Stomach (tissue), 8 donors: ENCODE measurements at regions not wholly inside any gene's neighbourhood (a gene's known extent, or its start where the extent isn't known, plus 50 kb on each side); places are given as distances from the start of the nearest gene placed in this dataset.

Experiments
- DNase-seq, 2 donors: peaks; one replicate each; pipeline versions ENCODE4 v3.0.0 to v3.0.0-alpha.2; 2013 to 2019
- H3K27ac ChIP-seq, 5 donors: fragments of 200-600 bp in 4 of 5; sonication (generic) in 4 of 5; one replicate each; pipeline ENCODE4 v1.5.1; 2013 to 2019; ENCODE audit warnings: mild to moderate bottlenecking in 1 of 5, moderate library complexity in 1 of 5
- H3K27me3 ChIP-seq, 3 donors: fragments of 200-600 bp; sonication (generic); one replicate each; pipeline ENCODE4 v1.5.1; 2017 to 2019; ENCODE audit warnings: mixed run types in 1 of 3
- H3K36me3 ChIP-seq, 4 donors: fragments of 200-600 bp; sonication (generic); 1 replicate in 3 of 4; 2 replicates in 1 of 4; pipeline ENCODE4 v1.5.1; 2016 to 2019
- H3K4me1 ChIP-seq, 4 donors: fragments of 200-600 bp; sonication (generic); one replicate each; pipeline ENCODE4 v1.5.1; 2016 to 2019
- H3K4me3 ChIP-seq, 4 donors: fragments of 200-600 bp; sonication (generic) in 3 of 4; one replicate each; pipeline ENCODE4 v1.5.1; 2016 to 2019; ENCODE audit warnings: mild to moderate bottlenecking in 1 of 4
- H3K9me3 ChIP-seq, 4 donors: fragments of 200-600 bp; sonication (generic); one replicate each; pipeline ENCODE4 v1.5.1; 2016 to 2019
- EP300 ChIP-seq: sonication (generic); formaldehyde crosslinking; IDR thresholded peaks from one replicate; pipeline ENCODE4 v1.6.1; 2017; ENCODE audit warnings: antibody characterized with exemption
- POLR2A ChIP-seq, 4 donors: fragments of 450-650 bp; IDR thresholded peaks; one replicate each; pipeline ENCODE4 v1.6.1; 2016; ENCODE audit warnings: antibody characterized with exemption in 4 of 4, control low read depth in 2 of 4, mild to moderate bottlenecking in 1 of 4, moderate library complexity in 1 of 4
- POLR2AphosphoS5 ChIP-seq, 3 donors: sonication (generic); formaldehyde crosslinking; IDR thresholded peaks; one replicate each; pipeline ENCODE4 v1.6.1; 2016; ENCODE audit warnings: antibody characterized with exemption in 3 of 3
- WGBS, 5 donors: extraction: QIAGEN DNeasy Blood & Tissue Kit in 3 of 5; methylation state at CpG; one replicate each; pipeline versions ENCODE4 v1.1.5 to v1.1.7; 2013 to 2018; 5-methylcytosine and 5-hydroxymethylcytosine counted together
- intact Hi-C: fragments of 100-400 bp; cut with DNase I; formaldehyde crosslinking; loops from one replicate; pipeline ENCODE4 v1.15.1; 2023; ENCODE audit warnings: low total_unique reads
- TF ChIP-seq, protein P1 (sequence below), 7 experiments: fragments of 450-650 bp in 4 of 7; fragments of 200-600 bp in 3 of 7; sonication (generic) in 3 of 7; IDR thresholded peaks; one replicate each; pipeline ENCODE4 v1.5.1; 2016 to 2019; ENCODE audit warnings: antibody characterized with exemption in 7 of 7, control low read depth in 2 of 7, mild to moderate bottlenecking in 1 of 7
- donor health status: healthy with polysubstance abuse.
- donor health status: Bipolar disorder and iron deficiency.
- donor health status: healthy.

DNA sequence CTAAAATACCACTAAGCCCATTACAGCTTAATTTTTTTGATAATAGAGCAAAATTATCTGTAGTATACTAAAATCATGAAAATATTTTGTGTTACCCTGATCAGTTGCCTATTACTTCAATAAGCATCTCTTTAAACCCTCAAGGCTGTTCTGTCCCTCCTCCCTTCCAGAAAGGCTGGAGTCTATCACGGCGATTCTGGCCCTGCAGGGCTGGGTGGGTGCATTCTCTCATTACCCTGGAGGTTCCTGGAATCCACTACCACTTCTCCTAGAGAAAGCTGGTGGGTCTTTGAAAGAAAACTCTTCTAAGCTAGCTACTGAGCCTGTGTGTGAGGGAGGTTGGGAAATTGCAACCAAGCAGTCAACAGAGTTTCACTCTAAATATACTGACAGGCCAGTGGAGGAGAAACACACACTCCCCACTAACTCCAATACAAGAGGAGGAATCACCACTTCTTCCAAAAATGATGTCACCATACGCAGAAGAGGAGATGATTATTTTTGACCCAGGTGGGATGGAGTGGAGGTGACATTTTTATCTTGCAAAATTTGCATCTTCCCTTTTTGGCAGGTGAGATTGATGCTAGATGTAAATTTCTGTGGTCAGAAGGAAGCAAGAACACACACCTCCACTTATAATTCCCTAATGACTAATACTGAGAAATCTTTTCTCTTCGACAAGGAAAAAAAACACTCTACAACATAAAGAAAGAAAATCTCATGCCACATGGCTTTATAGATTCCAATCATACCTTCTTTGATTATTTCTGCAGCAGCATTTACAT lies 182.3 kb upstream of the PHACTR1 start:
- Histone ChIP-seq H3K27me3 (no peaks in the 10 kb centered on the region), H3K4me1 (peaks cover 0 to 7% (median 0%) of the 10 kb centered on the region in 4 donors), H3K27ac (no peak overlapping the region), H3K4me3 (no peak overlapping the region), H3K36me3 (no peaks in the 10 kb centered on the region), H3K9me3 (no peaks in the 10 kb centered on the region)
- intact Hi-C loops, result no loop called here
- TF ChIP-seq POLR2A (IDR thresholded peaks at IDR 0.05), result no peak
- TF ChIP-seq, protein P1, sequence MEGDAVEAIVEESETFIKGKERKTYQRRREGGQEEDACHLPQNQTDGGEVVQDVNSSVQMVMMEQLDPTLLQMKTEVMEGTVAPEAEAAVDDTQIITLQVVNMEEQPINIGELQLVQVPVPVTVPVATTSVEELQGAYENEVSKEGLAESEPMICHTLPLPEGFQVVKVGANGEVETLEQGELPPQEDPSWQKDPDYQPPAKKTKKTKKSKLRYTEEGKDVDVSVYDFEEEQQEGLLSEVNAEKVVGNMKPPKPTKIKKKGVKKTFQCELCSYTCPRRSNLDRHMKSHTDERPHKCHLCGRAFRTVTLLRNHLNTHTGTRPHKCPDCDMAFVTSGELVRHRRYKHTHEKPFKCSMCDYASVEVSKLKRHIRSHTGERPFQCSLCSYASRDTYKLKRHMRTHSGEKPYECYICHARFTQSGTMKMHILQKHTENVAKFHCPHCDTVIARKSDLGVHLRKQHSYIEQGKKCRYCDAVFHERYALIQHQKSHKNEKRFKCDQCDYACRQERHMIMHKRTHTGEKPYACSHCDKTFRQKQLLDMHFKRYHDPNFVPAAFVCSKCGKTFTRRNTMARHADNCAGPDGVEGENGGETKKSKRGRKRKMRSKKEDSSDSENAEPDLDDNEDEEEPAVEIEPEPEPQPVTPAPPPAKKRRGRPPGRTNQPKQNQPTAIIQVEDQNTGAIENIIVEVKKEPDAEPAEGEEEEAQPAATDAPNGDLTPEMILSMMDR (IDR thresholded peaks at IDR 0.05), result no peak
- no peak for TF ChIP-seq POLR2AphosphoS5 (IDR thresholded peaks at IDR 0.05)
- 80 to 92% (median 86%) methylated on average over 4 of the region's 4 CpGs for WGBS, 5 donors
- no peak for DNase-seq

DNA sequence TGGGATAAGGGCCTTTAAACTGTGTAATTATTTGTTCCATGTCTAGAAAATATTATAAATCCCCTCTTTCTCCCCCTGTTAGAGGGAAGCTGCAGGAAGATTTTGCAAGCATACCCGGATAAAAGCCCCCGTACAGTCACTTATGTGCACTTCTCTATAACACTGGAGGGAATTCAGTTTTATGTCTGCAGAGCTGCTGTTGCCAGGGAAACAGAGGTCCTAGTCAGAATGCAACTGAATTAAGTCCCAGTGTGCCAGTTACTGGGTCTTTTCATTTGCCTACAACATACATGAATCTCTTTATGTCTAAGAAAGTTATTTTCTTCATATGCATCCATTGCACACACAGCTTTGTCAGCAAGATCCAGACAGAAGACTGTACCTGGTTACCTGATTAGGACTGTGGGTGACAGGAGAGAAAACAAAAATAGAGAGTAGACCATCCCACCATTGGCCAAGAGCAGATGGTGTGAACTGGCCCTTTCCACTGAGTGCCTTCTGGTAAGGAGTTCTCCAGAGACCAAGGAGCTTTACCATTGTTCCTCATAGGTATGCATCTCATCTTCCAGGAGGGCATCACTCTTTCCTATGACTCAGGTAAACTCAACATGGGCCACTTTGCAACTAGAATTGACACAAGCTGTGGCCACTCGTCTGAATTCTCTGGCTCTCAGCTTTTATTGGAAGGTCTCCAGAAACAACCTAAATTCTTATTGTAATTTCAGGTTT lies 180.8 kb upstream of the PHACTR1 start:
- intact Hi-C loops, result no loop called here
- H3K9me3 ChIP-seq, result no peaks in the 10 kb centered on the region
- H3K27me3 ChIP-seq, result no peaks in the 10 kb centered on the region
- peaks cover 0 to 7% (median 0%) of the 10 kb centered on the region in 4 donors for H3K4me1 ChIP-seq
- H3K4me3 ChIP-seq, result no peak overlapping the region
- 72 to 77% (median 74%) methylated on average over 3 of the region's 3 CpGs for WGBS, 5 donors
- TF ChIP-seq POLR2AphosphoS5 (IDR thresholded peaks at IDR 0.05) (no peak), EP300 (no peak), POLR2A (IDR thresholded peaks at IDR 0.05) (no peak)
- TF ChIP-seq, protein P1 (IDR thresholded peaks at IDR 0.05), result no peak
- no peak for DNase-seq
- H3K27ac ChIP-seq, result no peak overlapping the region
- H3K36me3 ChIP-seq, result no peaks in the 10 kb centered on the region

DNA sequence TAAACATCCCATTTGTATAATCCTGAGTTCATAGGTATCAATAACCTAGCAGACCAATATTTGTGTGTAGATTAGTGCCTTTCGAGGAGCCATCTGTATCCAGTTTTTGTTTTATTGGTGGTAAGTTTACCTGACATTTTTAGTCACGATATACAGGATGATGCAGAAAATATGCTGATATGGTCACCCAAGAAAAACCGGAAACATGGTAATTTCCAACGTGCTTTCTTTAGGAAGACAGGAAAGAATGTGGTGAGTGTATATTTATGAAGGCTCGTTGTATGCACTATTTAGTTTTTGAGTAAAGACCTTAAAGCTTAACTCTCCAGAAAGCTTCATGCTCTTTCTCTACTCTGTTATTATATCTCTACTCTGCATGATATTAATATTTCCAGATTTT lies 180.2 kb upstream of the PHACTR1 start:
- H3K4me1 ChIP-seq, result peaks cover 0 to 7% (median 0%) of the 10 kb centered on the region in 4 donors
- no peak for DNase-seq
- no peak overlapping the region for H3K27ac ChIP-seq
- no peak overlapping the region for H3K4me3 ChIP-seq
- H3K27me3 ChIP-seq, result no peaks in the 10 kb centered on the region
- WGBS, 5 donors, result 60 to 75% (median 68%) methylated on average over 5 of the region's 5 CpGs
- H3K36me3 ChIP-seq, result no peaks in the 10 kb centered on the region
- H3K9me3 ChIP-seq, result no peaks in the 10 kb centered on the region
- intact Hi-C loops, result no loop called here
- TF ChIP-seq EP300, result no peak

DNA sequence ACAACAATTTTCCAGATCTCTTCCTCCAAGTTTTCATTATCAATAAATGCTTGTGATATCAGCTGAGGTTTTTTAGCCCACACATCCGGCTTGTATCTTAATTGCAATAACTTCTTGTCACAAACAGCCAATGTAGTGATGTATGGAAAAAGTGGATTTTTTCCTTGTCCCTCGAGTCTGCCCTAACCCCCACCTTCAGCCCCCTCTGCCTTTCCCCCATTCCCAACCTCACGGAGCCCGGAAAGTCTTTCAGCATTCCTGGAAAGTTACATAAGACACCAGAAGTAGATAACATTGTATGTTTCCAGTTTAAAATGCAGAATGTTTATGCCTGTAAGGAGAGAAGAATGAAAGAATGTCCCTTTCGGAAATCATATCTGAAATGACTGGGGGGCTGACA lies 179.2 kb upstream of the PHACTR1 start:
- WGBS, 5 donors, result 15 to 31% (median 23%) methylated on average over 5 of the region's 5 CpGs

More for the DNA sequence above, 179.2 kb upstream of the PHACTR1 start:
- Histone ChIP-seq H3K9me3 (no peaks in the 10 kb centered on the region), H3K4me1 (peaks cover 0 to 7% (median 0%) of the 10 kb centered on the region in 4 donors), H3K4me3 (no peak overlapping the region), H3K27ac (peak overlapping the region in 1 of 5 donors; percentile 14), H3K27me3 (no peaks in the 10 kb centered on the region), H3K36me3 (no peaks in the 10 kb centered on the region)
- TF ChIP-seq POLR2A (IDR thresholded peaks at IDR 0.05), result no peak
- TF ChIP-seq EP300, result no peak
- no peak for TF ChIP-seq POLR2AphosphoS5 (IDR thresholded peaks at IDR 0.05)
- TF ChIP-seq, protein P1 (IDR thresholded peaks at IDR 0.05), result no peak
- intact Hi-C loops, result no loop called here
- peak in 1 of 2 donors; percentile 47 for DNase-seq
